GM21529 (cell line): ENCODE measurements at regions not wholly inside any gene's neighbourhood (a gene's known extent, or its start where the extent isn't known, plus 50 kb on each side); places are given as distances from the start of the nearest gene placed in this dataset.
"Not testable (repeated sequence)": the region's sequence is repeated elsewhere in the genome, so short reads cannot be mapped to it uniquely, and the experiment has no call there.

Source experiments
- ATAC-seq: cut with Tn5 transposase; IDR thresholded peaks from one replicate; pipeline ENCODE4 v1.9.1; 2021; ENCODE audit not compliant: unreplicated experiment

DNA sequence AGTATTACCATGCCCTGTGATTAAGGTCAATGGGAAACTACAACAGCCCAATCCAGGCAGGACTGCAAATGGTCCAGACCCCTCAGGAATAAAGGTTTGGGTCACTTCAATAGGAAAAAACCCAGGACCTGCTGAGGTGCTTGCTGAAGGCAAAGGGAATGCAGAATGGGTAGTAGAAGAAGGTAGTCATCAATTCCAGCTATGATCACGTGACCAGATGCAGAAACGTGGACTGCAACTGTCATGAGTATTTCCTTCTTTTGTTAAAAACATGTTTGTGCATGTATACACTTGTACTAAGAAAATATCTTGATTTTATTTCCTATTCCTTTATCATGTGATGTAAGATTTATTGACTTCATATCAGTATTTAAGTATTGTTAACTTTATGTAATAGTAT, 319.6 kb upstream of the FGF16 start:
- not testable (repeated sequence) for ATAC-seq

DNA sequence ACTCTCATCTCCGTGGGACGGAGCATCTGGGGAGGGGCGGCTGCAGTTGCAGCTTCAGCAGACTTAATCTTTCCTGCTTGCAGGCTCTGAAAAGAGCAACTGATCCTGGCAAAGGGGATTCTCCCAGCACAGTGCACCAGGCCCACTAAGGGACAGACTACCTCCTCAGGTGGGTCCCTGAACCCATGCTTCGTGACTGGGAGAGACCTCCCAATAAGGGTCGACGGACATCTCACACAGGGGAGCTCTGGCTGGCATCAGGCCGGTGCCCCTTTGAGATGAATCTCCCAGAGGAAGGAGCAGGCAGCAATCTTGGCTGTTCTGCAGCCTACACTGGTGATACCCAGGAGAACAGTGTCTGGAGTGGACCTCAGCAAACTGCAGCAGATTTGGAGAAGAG, 303.3 kb upstream of the FGF16 start:
- no peak for ATAC-seq

DNA sequence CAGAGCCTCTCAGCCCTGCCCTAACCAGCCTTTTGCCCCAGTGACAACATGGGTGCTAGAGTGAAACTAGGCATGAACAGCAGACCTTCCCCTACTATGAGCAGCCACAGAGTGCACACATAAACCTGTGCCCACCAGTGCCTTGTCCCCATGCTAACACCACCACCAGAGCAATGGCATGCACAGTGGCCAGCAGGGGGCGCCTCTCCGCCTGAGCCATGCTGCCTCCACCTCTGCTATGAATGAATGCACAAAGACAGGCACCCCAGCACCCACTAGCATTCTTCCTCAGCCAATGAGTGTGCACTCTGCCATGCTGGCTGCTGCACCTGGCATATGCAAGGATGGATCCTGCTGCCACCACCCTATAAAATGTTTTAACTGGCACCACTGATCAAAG, 286.9 kb upstream of the FGF16 start:
- ATAC-seq: no peak

GRCh38 chrX:77162777-77163176, 284.4 kb upstream of the FGF16 start:
- ATAC-seq: no peak

GRCh38 chrX:77167993-77168392, 279.2 kb upstream of the FGF16 start:
- no peak for ATAC-seq

GRCh38 chrX:77174680-77175519, 272.3 kb upstream of the FGF16 start:
- no peak for ATAC-seq

DNA sequence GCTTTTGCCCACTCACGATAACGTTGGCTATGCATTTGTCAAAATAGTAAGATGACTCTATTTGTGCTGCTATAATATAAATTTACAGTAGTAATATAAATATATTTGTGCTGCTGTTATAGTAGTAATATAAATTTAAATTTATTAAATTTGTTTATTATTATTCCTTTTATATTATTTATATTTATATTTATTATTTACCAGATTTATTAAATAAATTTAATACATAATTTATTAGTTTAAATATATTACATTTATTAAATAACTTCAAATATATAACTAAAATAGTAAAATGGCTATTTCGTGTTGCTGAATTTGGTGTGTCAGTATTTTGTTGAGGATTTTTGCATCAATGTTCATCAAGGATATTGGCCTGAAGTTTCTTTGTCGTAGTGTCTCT, 246.5 kb upstream of the FGF16 start:
- no peak for ATAC-seq

- no peak for ATAC-seq
Observed at GRCh38 chrX:77223046-77223445, 224.1 kb upstream of the FGF16 start.

- ATAC-seq: no peak
Observed at GRCh38 chrX:77264490-77264889, 182.7 kb upstream of the FGF16 start.

- ATAC-seq: no peak
Observed at GRCh38 chrX:77275392-77275791, 171.8 kb upstream of the FGF16 start.

DNA sequence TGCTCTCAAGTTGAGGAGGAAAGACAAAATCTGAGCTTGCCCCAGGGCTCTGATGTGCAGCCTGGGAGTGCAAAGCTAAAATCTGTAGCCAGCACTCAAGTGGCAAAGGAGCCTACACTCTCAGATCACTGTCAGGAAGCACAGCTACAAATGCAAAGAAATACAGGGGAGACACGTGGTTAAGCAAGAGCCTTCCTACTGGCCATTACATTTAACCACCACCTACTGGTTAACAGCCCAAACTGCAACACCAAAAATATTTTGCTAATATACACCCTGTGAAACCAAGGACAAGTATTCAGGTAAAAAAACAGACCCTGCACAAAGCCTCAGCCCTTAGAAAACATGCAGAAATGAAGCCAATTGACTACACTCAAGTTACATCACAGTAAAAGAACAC, 170.4 kb upstream of the FGF16 start:
- no peak for ATAC-seq

DNA sequence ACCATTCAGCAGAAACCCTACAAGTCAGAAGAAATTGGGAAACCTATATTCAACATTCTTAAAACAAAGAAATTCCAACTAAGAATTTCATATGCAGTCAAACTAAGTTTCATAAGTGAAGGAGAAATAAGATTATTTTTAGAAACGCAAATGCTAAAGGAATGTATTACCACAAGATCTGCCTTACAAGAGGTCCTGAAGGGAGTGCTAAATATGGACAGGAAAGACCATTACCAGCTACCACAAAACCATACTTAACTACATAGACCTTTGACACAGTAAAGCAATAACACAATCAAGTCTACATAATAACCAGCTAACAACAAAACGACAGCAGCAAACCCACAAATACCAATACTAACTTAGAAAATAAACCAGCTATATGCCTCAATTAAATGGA, 169.3 kb upstream of the FGF16 start:
- no peak for ATAC-seq

DNA sequence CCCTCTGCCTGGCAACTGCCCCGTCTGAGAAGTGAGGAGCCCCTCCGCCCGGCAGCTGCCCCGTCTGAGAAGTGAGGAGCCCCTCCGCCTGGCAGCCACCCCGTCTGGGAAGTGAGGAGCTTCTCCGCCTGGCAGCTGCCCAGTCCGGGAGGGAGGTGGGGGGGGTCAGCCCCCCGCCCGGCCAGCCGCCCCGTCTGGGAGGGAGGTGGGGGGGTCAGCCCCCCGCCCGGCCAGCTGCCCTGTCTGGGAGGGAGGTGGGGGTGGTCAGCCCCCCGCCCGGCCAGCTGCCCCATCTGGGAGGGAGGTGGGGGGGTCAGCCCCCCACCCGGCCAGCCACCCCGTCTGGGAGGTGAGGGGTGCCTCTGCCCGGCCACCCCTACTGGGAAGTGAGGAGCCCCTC, 167.8 kb upstream of the FGF16 start:
- not testable (repeated sequence) for ATAC-seq

DNA sequence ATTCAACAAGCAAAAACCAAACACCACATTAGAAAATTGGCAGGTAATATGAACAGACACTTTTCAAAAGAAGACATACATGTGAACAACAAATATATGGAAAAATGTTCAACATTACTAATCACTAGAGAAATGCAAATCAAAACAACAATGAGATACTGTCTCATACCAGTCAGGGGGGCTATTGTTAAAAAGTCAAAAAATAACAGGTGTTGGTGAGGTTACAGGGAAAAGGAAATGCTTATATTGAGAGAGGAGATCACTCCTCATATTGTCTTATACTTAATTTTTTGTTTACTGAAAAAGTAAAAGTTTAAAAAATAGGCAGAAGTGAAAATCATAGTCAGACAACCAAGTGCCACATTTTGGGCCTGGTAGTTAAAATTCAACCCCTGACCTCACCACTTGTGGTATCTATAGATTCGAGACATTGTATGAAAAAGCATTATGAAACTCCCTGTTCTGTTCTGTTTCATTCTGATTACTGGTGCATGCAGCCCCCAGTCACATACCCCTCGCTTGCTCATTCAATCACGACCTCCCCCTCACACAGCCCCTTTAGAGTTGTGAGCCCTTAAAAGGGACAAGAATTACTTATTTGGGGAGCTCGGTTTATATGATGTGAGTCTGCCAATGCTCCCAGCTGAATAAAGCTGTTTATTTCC, 153.7 kb upstream of the FGF16 start:
- ATAC-seq: no peak

- ATAC-seq: no peak
Observed at GRCh38 chrX:77298296-77298695, 148.9 kb upstream of the FGF16 start.

DNA sequence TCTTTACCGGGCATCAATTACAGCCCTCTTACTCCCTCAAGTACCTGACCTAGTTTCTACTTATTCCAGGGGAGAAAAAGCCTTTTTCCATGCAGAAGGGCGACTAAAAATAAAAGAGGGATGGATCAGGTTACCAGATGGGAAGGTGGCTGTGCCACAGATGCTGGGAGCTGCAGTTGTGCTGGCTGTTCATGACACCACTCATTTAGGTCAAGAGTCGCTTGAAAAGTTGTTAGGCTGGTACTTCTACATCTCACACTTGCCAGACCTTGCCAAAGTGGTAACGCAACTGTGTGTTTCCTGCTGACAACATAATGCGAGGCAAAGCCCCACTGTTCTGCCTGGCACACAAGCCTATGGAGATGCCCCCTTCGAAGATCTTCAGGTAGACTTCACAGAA, 148.4 kb upstream of the FGF16 start:
- no peak for ATAC-seq

- no peak for ATAC-seq
Observed at GRCh38 chrX:77299549-77299948, 147.6 kb upstream of the FGF16 start.

DNA sequence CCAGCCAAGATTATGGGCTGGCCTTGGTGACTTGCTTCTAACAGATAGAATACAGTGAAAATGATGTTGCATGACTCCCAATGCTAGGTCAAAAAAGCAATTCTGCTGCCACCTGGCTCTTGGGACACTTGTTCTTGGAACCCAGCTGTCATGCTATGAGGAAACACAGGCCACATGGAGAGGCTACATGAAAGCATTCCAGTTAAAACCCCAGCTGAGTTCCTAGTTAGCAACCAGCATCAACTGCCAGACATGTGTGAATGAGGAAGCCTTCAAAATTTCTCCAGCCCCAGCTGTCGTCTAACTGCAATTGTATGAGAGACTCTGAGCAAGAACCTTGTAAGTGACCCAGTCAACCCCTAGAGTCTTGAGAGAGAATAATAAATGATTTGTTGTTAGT, 105.2 kb upstream of the FGF16 start:
- ATAC-seq: no peak

- no peak for ATAC-seq
Observed at GRCh38 chrX:77346859-77347258, 100.3 kb upstream of the FGF16 start.

GRCh38 chrX:77347572-77347971, 99.6 kb upstream of the FGF16 start:
- no peak for ATAC-seq

DNA sequence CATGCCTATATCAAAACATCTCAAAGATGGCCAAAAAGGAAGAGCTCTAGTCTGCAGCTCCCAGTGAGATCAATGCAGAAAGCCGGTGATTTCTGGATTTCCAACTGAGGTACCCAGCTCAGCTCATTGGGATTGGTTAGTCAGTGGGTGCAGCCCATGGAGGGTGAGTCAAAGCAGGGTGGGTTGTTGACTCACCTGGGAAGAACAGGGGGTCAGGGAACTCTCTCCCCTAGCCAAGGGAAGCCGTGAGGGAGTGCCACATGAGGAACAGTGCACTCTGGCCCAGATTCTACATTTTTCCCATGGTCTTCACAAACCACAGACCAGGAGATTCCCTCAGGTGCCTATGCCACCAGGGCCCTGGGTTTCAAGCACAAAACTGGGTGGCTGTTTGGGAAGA, 57.3 kb upstream of the FGF16 start:
- no peak for ATAC-seq

- ATAC-seq: not testable (repeated sequence)
Observed at GRCh38 chrX:77390365-77390764, 56.8 kb upstream of the FGF16 start.

- no peak for ATAC-seq
Observed at GRCh38 chrX:77396781-77397180, 50.4 kb upstream of the FGF16 start.
